SK-N-SH treated with all-trans-retinoic acid at 6 μM for 48 hours (cell line): ENCODE measurements at regions not wholly inside any gene's neighbourhood (a gene's known extent, or its start where the extent isn't known, plus 50 kb on each side); places are given as distances from the start of the nearest gene placed in this dataset.

Experiments used
- ATAC-seq: fragments of 200-7000 bp; cut with Tn5 transposase; 3 replicates; pipeline ENCODE4 v1.9.1; 2020; ENCODE audit warnings: mild to moderate bottlenecking, moderate library complexity
- ARNTL ChIP-seq: fragments of 450-650 bp; formaldehyde crosslinking; IDR thresholded peaks from 2 replicates; pipeline ENCODE4 v1.5.0; 2020; ENCODE audit warnings: low read depth, mild to moderate bottlenecking, moderate library complexity, borderline replicate concordance
- BACH2 ChIP-seq: fragments of 250-450 bp; sonication (Bioruptor Pico); IDR thresholded peaks from 2 replicates; pipeline ENCODE4 v1.9.0; 2021; ENCODE audit warnings: mild to moderate bottlenecking, borderline replicate concordance
- CREB5 ChIP-seq: fragments of 250-450 bp; sonication (Bioruptor Pico); IDR thresholded peaks from 2 replicates; pipeline ENCODE4 v1.5.1; 2020; ENCODE audit warnings: low read depth, mild to moderate bottlenecking, moderate library complexity
- CSDC2 ChIP-seq: fragments of 250-450 bp; sonication (Bioruptor Pico); IDR thresholded peaks from 2 replicates; pipeline ENCODE4 v1.5.0; 2020; ENCODE audit warnings: mild to moderate bottlenecking, moderate library complexity
- CSRNP3 ChIP-seq: fragments of 250-450 bp; sonication (Bioruptor Pico); IDR thresholded peaks from 2 replicates; pipeline ENCODE4 v1.5.1; 2021; ENCODE audit warnings: mild to moderate bottlenecking, moderate library complexity
- ESRRG ChIP-seq: fragments of 250-450 bp; sonication (Bioruptor Pico); IDR thresholded peaks from 2 replicates; pipeline ENCODE4 v1.6.1; 2021; ENCODE audit warnings: mild to moderate bottlenecking
- GLIS3 ChIP-seq: fragments of 250-450 bp; sonication (Bioruptor Pico); IDR thresholded peaks from 2 replicates; pipeline ENCODE4 v1.5.0; 2020; ENCODE audit warnings: mild to moderate bottlenecking, moderate library complexity
- PPARA ChIP-seq: fragments of 250-450 bp; sonication (Bioruptor Pico); IDR thresholded peaks from 2 replicates; pipeline ENCODE4 v1.5.0; 2020; ENCODE audit warnings: mild to moderate bottlenecking, borderline replicate concordance
- SNAI2 ChIP-seq: fragments of 250-450 bp; sonication (Bioruptor Pico); IDR thresholded peaks from 2 replicates; pipeline ENCODE4 v1.5.0; 2020; ENCODE audit warnings: mild to moderate bottlenecking, moderate library complexity
- TOX ChIP-seq: fragments of 250-450 bp; sonication (Bioruptor Pico); IDR thresholded peaks from 2 replicates; pipeline ENCODE4 v1.8.0; 2021; ENCODE audit warnings: mild to moderate bottlenecking, moderate library complexity, borderline replicate concordance
- ZC3H10 ChIP-seq: fragments of 250-450 bp; sonication (Bioruptor Pico); IDR thresholded peaks from 2 replicates; pipeline ENCODE4 v1.5.1; 2021; ENCODE audit warnings: mild to moderate bottlenecking, moderate library complexity
- ZFP30 ChIP-seq: fragments of 450-650 bp; formaldehyde crosslinking; IDR thresholded peaks from 2 replicates; pipeline ENCODE4 v1.5.0; 2022; ENCODE audit warnings: mild to moderate bottlenecking, moderate library complexity
- ZNF565 ChIP-seq: fragments of 450-650 bp; formaldehyde crosslinking; conservative IDR thresholded peaks from 2 replicates; pipeline ENCODE4 v1.5.0; 2020; ENCODE audit warnings: low read depth, mild to moderate bottlenecking, moderate library complexity
- ZNF70 ChIP-seq: fragments of 450-650 bp; formaldehyde crosslinking; IDR thresholded peaks from 2 replicates; pipeline ENCODE4 v1.5.0; 2020; ENCODE audit warnings: mild to moderate bottlenecking, moderate library complexity
- TF ChIP-seq, protein P1 (sequence below): fragments of 250-450 bp; sonication (Bioruptor Pico); IDR thresholded peaks from 2 replicates; pipeline ENCODE4 v1.5.0; 2020; ENCODE audit warnings: mild to moderate bottlenecking, moderate library complexity
- TF ChIP-seq, protein P2 (sequence below): fragments of 250-450 bp; sonication (Bioruptor Pico); IDR thresholded peaks from 2 replicates; pipeline ENCODE4 v1.8.0; 2020; ENCODE audit warnings: mild to moderate bottlenecking, moderate library complexity, borderline replicate concordance
- TF ChIP-seq, protein P3 (sequence below): fragments of 250-450 bp; sonication (Bioruptor Pico); IDR thresholded peaks from 2 replicates; pipeline ENCODE4 v1.8.0; 2021; ENCODE audit warnings: low read depth, mild to moderate bottlenecking, moderate library complexity, borderline replicate concordance

DNA sequence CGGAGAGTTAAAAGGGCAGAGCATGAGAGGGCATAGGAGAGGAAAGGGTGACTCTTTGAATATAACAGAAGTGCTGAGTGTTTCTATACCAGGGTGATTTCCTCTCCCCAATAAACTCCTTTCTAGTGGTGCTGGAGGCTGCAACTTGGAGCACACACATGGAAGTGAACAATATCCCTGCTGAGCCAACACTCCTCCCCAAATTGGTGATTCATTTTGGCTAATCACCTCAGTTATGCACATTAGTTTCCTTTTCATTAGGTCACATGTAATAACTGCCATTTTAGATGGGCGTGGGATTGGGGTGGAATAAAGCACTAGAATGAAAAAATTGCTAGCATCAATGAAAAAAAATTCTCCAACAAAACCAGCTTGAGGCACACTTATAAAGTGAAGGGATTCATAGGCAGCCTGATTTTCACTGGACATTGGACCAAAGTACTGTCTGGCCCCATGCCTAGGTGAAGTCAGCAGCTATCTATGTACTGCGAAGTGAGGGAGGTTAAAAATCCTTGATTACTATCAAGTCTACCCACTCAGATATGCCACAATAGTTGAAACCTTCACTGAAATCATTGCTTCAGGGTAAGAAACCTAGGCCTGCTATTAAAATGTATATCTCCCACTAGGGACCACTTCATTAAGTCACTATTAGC is 174.0 kb downstream of the GLUD2 start:
- no peak for ATAC-seq
- TF ChIP-seq ESRRG (CRISPR knock-in tag) (no peak), CSDC2 (CRISPR knock-in tag) (no peak), GLIS3 (no peak), CSRNP3 (CRISPR knock-in tag) (no peak), BACH2 (CRISPR knock-in tag) (no peak), ZFP30 (no peak), ARNTL (CRISPR knock-in tag) (no peak), ZNF565 (no peak)

DNA sequence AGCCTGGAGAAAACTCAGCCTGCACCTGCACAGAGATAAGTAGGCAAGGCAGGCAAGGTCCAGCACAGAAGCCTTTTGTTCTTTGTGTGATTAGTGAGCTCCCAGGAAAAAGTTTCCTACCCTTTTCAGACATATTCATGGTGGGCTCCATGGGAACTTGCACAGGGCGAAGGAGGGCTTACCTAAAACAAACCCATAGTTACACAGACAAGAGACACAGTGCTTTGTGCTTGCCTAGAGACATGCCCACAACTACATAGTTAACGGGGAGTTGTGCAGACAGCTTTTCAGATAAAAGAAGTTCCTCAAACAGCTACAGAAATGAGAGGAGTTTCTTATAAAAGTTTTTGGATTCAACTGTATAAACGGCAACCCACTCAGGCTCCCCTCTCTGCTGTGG is 180.5 kb downstream of the GLUD2 start:
- no peak for ATAC-seq
- TF ChIP-seq CREB5 (CRISPR knock-in tag) (no peak), ESRRG (CRISPR knock-in tag) (no peak)
- TF ChIP-seq, protein P1, sequence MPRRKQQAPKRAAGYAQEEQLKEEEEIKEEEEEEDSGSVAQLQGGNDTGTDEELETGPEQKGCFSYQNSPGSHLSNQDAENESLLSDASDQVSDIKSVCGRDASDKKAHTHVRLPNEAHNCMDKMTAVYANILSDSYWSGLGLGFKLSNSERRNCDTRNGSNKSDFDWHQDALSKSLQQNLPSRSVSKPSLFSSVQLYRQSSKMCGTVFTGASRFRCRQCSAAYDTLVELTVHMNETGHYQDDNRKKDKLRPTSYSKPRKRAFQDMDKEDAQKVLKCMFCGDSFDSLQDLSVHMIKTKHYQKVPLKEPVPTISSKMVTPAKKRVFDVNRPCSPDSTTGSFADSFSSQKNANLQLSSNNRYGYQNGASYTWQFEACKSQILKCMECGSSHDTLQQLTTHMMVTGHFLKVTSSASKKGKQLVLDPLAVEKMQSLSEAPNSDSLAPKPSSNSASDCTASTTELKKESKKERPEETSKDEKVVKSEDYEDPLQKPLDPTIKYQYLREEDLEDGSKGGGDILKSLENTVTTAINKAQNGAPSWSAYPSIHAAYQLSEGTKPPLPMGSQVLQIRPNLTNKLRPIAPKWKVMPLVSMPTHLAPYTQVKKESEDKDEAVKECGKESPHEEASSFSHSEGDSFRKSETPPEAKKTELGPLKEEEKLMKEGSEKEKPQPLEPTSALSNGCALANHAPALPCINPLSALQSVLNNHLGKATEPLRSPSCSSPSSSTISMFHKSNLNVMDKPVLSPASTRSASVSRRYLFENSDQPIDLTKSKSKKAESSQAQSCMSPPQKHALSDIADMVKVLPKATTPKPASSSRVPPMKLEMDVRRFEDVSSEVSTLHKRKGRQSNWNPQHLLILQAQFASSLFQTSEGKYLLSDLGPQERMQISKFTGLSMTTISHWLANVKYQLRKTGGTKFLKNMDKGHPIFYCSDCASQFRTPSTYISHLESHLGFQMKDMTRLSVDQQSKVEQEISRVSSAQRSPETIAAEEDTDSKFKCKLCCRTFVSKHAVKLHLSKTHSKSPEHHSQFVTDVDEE (CRISPR knock-in tag): no peak

DNA sequence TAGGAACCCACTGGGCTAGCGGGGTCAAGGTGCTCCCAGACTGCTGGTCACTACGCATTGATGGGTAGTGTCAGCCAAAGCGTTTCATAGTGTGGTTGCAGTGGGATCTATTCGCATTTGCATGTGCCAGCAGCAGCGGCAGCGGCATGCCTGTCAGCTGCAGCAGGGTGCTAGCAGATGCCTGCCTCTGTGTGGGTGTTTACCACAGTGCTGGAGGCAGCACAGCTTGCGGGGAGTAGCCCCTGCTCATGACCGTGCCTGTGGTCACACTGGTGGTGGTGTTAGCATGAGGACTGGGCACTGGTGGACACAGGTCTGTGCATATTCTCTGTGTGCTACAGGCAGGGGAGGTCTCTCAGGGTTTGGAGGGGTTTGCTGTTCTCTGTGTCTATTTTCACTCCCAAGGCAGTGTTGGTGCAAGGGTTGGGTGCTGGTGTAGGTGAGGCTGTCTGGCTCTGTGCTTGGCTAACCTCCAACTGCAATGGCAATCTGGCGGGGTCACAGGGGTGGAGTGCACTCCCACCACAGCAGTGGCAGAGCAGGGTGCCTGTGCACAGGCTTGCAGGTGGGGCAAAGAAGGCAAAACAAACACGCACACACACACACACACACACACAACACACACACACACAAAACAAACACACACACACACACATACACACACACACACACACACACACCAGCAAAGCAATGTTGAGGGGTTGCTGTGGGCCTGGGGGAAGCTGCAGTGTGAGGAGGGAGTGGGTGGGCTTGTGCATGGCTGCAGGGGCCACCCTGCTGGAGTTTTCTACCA is 184.4 kb downstream of the GLUD2 start:
- ATAC-seq: no peak

More for the DNA sequence above, 184.4 kb downstream of the GLUD2 start:
- no peak for TF ChIP-seq TOX
- TF ChIP-seq BACH2 (CRISPR knock-in tag): no peak
- TF ChIP-seq ZFP30: no peak
- TF ChIP-seq, protein P1 (CRISPR knock-in tag): no peak
- no peak for TF ChIP-seq ZNF70
- no peak for TF ChIP-seq PPARA
- TF ChIP-seq ZC3H10 (CRISPR knock-in tag): no peak
- TF ChIP-seq, protein P2, sequence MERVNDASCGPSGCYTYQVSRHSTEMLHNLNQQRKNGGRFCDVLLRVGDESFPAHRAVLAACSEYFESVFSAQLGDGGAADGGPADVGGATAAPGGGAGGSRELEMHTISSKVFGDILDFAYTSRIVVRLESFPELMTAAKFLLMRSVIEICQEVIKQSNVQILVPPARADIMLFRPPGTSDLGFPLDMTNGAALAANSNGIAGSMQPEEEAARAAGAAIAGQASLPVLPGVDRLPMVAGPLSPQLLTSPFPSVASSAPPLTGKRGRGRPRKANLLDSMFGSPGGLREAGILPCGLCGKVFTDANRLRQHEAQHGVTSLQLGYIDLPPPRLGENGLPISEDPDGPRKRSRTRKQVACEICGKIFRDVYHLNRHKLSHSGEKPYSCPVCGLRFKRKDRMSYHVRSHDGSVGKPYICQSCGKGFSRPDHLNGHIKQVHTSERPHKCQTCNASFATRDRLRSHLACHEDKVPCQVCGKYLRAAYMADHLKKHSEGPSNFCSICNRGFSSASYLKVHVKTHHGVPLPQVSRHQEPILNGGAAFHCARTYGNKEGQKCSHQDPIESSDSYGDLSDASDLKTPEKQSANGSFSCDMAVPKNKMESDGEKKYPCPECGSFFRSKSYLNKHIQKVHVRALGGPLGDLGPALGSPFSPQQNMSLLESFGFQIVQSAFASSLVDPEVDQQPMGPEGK (CRISPR knock-in tag): no peak
- TF ChIP-seq SNAI2 (CRISPR knock-in tag): no peak
- no peak for TF ChIP-seq CSRNP3 (CRISPR knock-in tag)
- TF ChIP-seq, protein P3, sequence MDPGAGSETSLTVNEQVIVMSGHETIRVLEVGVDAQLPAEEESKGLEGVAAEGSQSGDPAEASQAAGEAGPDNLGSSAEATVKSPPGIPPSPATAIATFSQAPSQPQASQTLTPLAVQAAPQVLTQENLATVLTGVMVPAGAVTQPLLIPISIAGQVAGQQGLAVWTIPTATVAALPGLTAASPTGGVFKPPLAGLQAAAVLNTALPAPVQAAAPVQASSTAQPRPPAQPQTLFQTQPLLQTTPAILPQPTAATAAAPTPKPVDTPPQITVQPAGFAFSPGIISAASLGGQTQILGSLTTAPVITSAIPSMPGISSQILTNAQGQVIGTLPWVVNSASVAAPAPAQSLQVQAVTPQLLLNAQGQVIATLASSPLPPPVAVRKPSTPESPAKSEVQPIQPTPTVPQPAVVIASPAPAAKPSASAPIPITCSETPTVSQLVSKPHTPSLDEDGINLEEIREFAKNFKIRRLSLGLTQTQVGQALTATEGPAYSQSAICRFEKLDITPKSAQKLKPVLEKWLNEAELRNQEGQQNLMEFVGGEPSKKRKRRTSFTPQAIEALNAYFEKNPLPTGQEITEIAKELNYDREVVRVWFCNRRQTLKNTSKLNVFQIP (CRISPR knock-in tag): no peak
